ENCODE measurements at regions not wholly inside any gene's neighbourhood (a gene's known extent, or its start where the extent isn't known, plus 50 kb on each side); places are given as distances from the start of the nearest gene placed in this dataset.
"Not testable (repeated sequence)": the region's sequence is repeated elsewhere in the genome, so short reads cannot be mapped to it uniquely, and the experiment has no call there.

- in situ Hi-C loops (cut with HindIII; ENCODE audit: low sequenced_read_pairs), result no loop called here
These were observed 985.6 kb upstream of the HS3ST1 start for GRCh38 chr4:12414181-12414812.

GRCh38 chr4:12411072-12411471, 982.4 kb upstream of the HS3ST1 start:
- in situ Hi-C loops (cut with HindIII; ENCODE audit: low sequenced_read_pairs), result no loop called here

GRCh38 chr4:12409507-12410190, 981.0 kb upstream of the HS3ST1 start:
- in situ Hi-C loops (cut with HindIII; ENCODE audit: low sequenced_read_pairs), result no loop called here

GRCh38 chr4:12408364-12408763, 979.7 kb upstream of the HS3ST1 start:
- in situ Hi-C loops (cut with HindIII; ENCODE audit: low sequenced_read_pairs), result no loop called here

- in situ Hi-C loops (cut with HindIII; ENCODE audit: low sequenced_read_pairs), result no loop called here
These were observed 974.5 kb upstream of the HS3ST1 start for GRCh38 chr4:12403175-12403574.

GRCh38 chr4:12399781-12400180, 971.1 kb upstream of the HS3ST1 start:
- in situ Hi-C loops (cut with HindIII; ENCODE audit: low sequenced_read_pairs), result no loop called here

GRCh38 chr4:12393631-12394262, 965.1 kb upstream of the HS3ST1 start:
- in situ Hi-C loops (cut with HindIII; ENCODE audit: low sequenced_read_pairs), result no loop called here

GRCh38 chr4:12389604-12390003, 960.9 kb upstream of the HS3ST1 start:
- in situ Hi-C loops (cut with HindIII; ENCODE audit: low sequenced_read_pairs), result no loop called here

GRCh38 chr4:12382567-12382966, 953.9 kb upstream of the HS3ST1 start:
- in situ Hi-C loops (cut with HindIII; ENCODE audit: low sequenced_read_pairs), result no loop called here

GRCh38 chr4:12379191-12379590, 950.5 kb upstream of the HS3ST1 start:
- in situ Hi-C loops (cut with HindIII; ENCODE audit: low sequenced_read_pairs), result no loop called here

- in situ Hi-C loops (cut with HindIII; ENCODE audit: low sequenced_read_pairs), result no loop called here
These were observed 947.1 kb upstream of the HS3ST1 start for GRCh38 chr4:12375805-12376204.

GRCh38 chr4:12365869-12366268, 937.2 kb upstream of the HS3ST1 start:
- in situ Hi-C loops (cut with HindIII; ENCODE audit: low sequenced_read_pairs), result not testable (repeated sequence)

- in situ Hi-C loops (cut with HindIII; ENCODE audit: low sequenced_read_pairs), result no loop called here
These were observed 931.7 kb upstream of the HS3ST1 start for GRCh38 chr4:12360391-12360790.

GRCh38 chr4:12359420-12359819, 930.7 kb upstream of the HS3ST1 start:
- in situ Hi-C loops (cut with HindIII; ENCODE audit: low sequenced_read_pairs), result no loop called here

GRCh38 chr4:12333083-12333482, 904.4 kb upstream of the HS3ST1 start:
- in situ Hi-C loops (cut with HindIII; ENCODE audit: low sequenced_read_pairs), result not testable (repeated sequence)

GRCh38 chr4:12324965-12325364, 896.3 kb upstream of the HS3ST1 start:
- in situ Hi-C loops (cut with HindIII; ENCODE audit: low sequenced_read_pairs), result no loop called here

GRCh38 chr4:12319765-12320164, 891.1 kb upstream of the HS3ST1 start:
- in situ Hi-C loops (cut with HindIII; ENCODE audit: low sequenced_read_pairs), result no loop called here

GRCh38 chr4:12304905-12305304, 876.2 kb upstream of the HS3ST1 start:
- in situ Hi-C loops (cut with HindIII; ENCODE audit: low sequenced_read_pairs), result no loop called here

- in situ Hi-C loops (cut with HindIII; ENCODE audit: low sequenced_read_pairs), result no loop called here
These were observed 867.7 kb upstream of the HS3ST1 start for GRCh38 chr4:12296366-12296765.

GRCh38 chr4:12293906-12294525, 865.3 kb upstream of the HS3ST1 start:
- in situ Hi-C loops (cut with HindIII; ENCODE audit: low sequenced_read_pairs), result no loop called here

GRCh38 chr4:12286351-12286750, 857.7 kb upstream of the HS3ST1 start:
- in situ Hi-C loops (cut with HindIII; ENCODE audit: low sequenced_read_pairs), result no loop called here

- in situ Hi-C loops (cut with HindIII; ENCODE audit: low sequenced_read_pairs), result no loop called here
These were observed 841.9 kb upstream of the HS3ST1 start for GRCh38 chr4:12270546-12270945.
